Right lobe of liver (tissue), 6 donors: ENCODE measurements at regions not wholly inside any gene's neighbourhood (a gene's known extent, or its start where the extent isn't known, plus 50 kb on each side); places are given as distances from the start of the nearest gene placed in this dataset.
A peak's percentile ranks its signal among the peaks of the same experiment; 100 is the strongest.

Experiments used
- ATAC-seq, 4 donors: fragments of 200-7000 bp; cut with Tn5 transposase; one replicate each; pipeline ENCODE4 v1.9.1; 2020; ENCODE audit warnings: mild to moderate bottlenecking in 4 of 4, moderate library complexity in 4 of 4
- DNase-seq, 3 donors: peaks; one replicate each; pipeline ENCODE4 v3.0.0-alpha.2; 2020
- H3K27ac ChIP-seq, 3 donors: fragments of 200-600 bp; one replicate each; pipeline ENCODE4 v1.8.0; 2022
- H3K27me3 ChIP-seq, 2 donors: fragments of 200-600 bp; one replicate each; pipeline ENCODE4 v1.8.0; 2022
- H3K36me3 ChIP-seq, 4 donors: fragments of 200-600 bp; sonication (generic) in 1 of 4; one replicate each; pipeline versions ENCODE4 v1.5.1 to v1.8.0; 2017 to 2022; ENCODE audit warnings: control low read depth in 1 of 4
- H3K4me1 ChIP-seq, 4 donors: fragments of 200-600 bp; sonication (generic) in 1 of 4; one replicate each; pipeline versions ENCODE4 v1.5.1 to v1.8.0; 2017 to 2022; ENCODE audit warnings: control low read depth in 1 of 4
- H3K4me3 ChIP-seq, 3 donors: fragments of 200-600 bp; one replicate each; pipeline ENCODE4 v1.8.0; 2022
- H3K9me3 ChIP-seq, 4 donors: fragments of 200-600 bp; sonication (generic) in 1 of 4; one replicate each; pipeline versions ENCODE4 v1.5.1 to v1.8.0; 2017 to 2022; ENCODE audit warnings: control low read depth in 1 of 4
- CTCF ChIP-seq, 4 donors: fragments of 200-600 bp in 3 of 4; fragments of 450-650 bp in 1 of 4; IDR thresholded peaks; one replicate each; pipeline versions ENCODE4 v1.5.1 to v1.8.0; 2016 to 2022; ENCODE audit warnings: antibody characterized with exemption in 4 of 4, mild to moderate bottlenecking in 2 of 4
- POLR2A ChIP-seq: fragments of 450-650 bp; IDR thresholded peaks from one replicate; pipeline ENCODE4 v1.6.1; 2017; ENCODE audit warnings: antibody characterized with exemption, mild to moderate bottlenecking
- WGBS: methylation state at CpG from one replicate; pipeline ENCODE4 v1.1.6; 2018; ENCODE audit warnings: low coverage, low lambda C conversion rate; ENCODE audit not compliant: insufficient coverage; ENCODE audit errors: missing lambda C conversion rate; 5-methylcytosine and 5-hydroxymethylcytosine counted together
- intact Hi-C, 2 donors: fragments of 100-400 bp; cut with DNase I; formaldehyde crosslinking; loops; one replicate each; pipeline versions ENCODE4 v1.11.2 to v1.14.1; 2022
- donor health status: DM: no; HTN: yes; CAD: no.
- donor health status: DM: no; HTN: no; CAD: no.
- donor health status: DM: no; HTN: no; CAD: no.
- donor health status: DM: no; HTN: yes; CAD: no.
- donor health status: DM: no; HTN: yes; CAD: no.

- 57% methylated on average over 4 of the region's 10 CpGs for WGBS
- H3K9me3 ChIP-seq, result no peaks in the 10 kb centered on the region
- TF ChIP-seq POLR2A (no peak), CTCF (IDR thresholded peaks at IDR 0.05) (no peak)
- intact Hi-C loops, result no loop called here
- H3K36me3 ChIP-seq, result no peaks in the 10 kb centered on the region
- H3K27ac ChIP-seq, result no peak overlapping the region
- H3K4me3 ChIP-seq, result no peak overlapping the region
- no peak for ATAC-seq
- no peaks in the 10 kb centered on the region for H3K27me3 ChIP-seq
- H3K4me1 ChIP-seq, result no peaks in the 10 kb centered on the region
- DNase-seq, result peak in 1 of 3 donors; percentile 16
Measured at GRCh38 chr20:24747010-24747712, 201.9 kb upstream of the CST7 start.

DNA sequence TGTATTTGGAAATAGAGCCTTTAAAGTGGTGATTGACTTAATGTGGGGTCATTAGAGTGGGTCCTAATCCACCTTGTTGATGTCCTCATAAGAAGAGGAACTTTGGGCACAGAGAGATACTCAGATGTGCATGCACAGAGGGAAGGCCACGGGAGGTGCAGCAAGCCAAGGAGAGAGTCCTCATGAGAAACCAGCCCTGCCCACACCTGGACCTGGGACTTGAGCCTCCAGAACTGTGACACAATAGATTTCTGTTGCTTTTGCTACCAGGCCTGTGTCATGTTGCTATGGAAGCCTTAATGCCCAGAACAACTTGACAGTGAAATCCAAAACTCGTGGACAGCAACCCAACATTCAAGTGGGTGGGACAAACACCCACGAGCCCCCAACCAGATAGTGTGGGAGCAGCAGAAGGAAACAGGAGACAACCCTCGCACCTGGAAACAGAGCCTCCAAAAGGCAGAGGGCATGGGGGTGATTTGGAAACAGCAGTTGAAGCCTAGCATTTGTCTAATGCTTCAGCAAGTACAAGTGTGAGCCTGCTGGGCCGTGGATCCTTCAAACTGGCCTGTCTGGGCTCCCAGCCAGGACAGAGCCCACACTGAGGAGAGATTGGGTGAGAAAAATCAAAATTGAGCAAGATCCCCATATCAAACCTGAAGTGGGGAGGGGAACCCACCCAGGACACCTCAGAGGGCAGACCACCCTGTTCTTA lies 201.0 kb upstream of the CST7 start:
- Histone ChIP-seq H3K27me3 (no peaks in the 10 kb centered on the region), H3K27ac (no peak overlapping the region), H3K9me3 (no peaks in the 10 kb centered on the region), H3K36me3 (no peaks in the 10 kb centered on the region), H3K4me1 (no peaks in the 10 kb centered on the region), H3K4me3 (no peak overlapping the region)
- 80% methylated on average over 2 of the region's 5 CpGs for WGBS
- intact Hi-C loops, result no loop called here
- ATAC-seq (no peak), DNase-seq (peak in 1 of 3 donors; percentile 23)
- no peak for TF ChIP-seq CTCF (IDR thresholded peaks at IDR 0.05)
- TF ChIP-seq POLR2A, result no peak

- Histone ChIP-seq H3K4me3 (no peak overlapping the region), H3K27ac (no peak overlapping the region), H3K36me3 (no peaks in the 10 kb centered on the region), H3K4me1 (peaks cover 0 to 13% (median 0%) of the 10 kb centered on the region in 4 donors), H3K9me3 (no peaks in the 10 kb centered on the region), H3K27me3 (no peaks in the 10 kb centered on the region)
- no peak for ATAC-seq
- intact Hi-C loops, result no loop called here
- TF ChIP-seq POLR2A (no peak), CTCF (IDR thresholded peaks at IDR 0.05) (no peak)
- 80% methylated on average over 2 of the region's 4 CpGs for WGBS
- DNase-seq, result peak in 1 of 3 donors; percentile 31
Measured at GRCh38 chr20:24751551-24751950, 197.5 kb upstream of the CST7 start.

DNA sequence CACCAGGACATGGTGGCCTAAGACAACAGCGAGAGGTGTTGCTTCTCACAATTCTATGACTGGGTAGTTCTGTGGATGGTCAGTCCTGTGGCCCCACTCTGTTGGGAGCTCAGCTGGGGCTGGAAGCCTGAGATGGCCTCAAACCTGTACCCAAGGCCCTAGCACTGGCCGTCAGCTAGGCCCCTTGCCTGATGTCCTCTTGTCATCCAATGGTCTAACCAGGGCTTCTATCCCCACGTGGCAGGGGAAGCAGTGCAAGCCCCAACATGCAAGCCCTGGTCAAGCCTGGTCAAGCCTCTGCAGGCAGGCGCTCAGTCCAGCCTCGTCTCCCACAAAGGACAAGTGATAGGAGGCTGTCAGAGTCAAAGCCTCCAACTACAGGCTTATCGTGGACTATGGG lies 196.5 kb upstream of the CST7 start:
- no peak overlapping the region for H3K4me3 ChIP-seq
- WGBS, result no CpG with 5 or more reads among the region's 6 CpGs
- peaks cover 0 to 13% (median 0%) of the 10 kb centered on the region in 4 donors for H3K4me1 ChIP-seq
- no peak overlapping the region for H3K27ac ChIP-seq
- intact Hi-C loops, result no loop called here
- TF ChIP-seq POLR2A (no peak), CTCF (IDR thresholded peaks at IDR 0.05) (no peak)
- peak in 1 of 3 donors; percentile 28 for DNase-seq
- no peaks in the 10 kb centered on the region for H3K36me3 ChIP-seq
- no peaks in the 10 kb centered on the region for H3K9me3 ChIP-seq
- no peaks in the 10 kb centered on the region for H3K27me3 ChIP-seq
- ATAC-seq, result no peak
